ENCODE measurements at regions not wholly inside any gene's neighbourhood (a gene's known extent, or its start where the extent isn't known, plus 50 kb on each side); places are given as distances from the start of the nearest gene placed in this dataset.

- H3K4me2 ChIP-seq (ENCODE audit: low read length, poor library complexity, severe bottlenecking), result no peak overlapping the region
- H3K36me3 ChIP-seq (ENCODE audit: control insufficient read depth in 1 of 2, insufficient read depth in 2 of 2, low read depth in 1 of 2, low read length in 2 of 2), result no peaks in the 10 kb centered on the region
- no peak overlapping the region for H3K9ac ChIP-seq (ENCODE audit: low read length)
- no peak overlapping the region for H3K27ac ChIP-seq (ENCODE audit: low read length, poor library complexity, severe bottlenecking)
- no peak overlapping the region for H2BK5ac ChIP-seq (ENCODE audit: low read depth, low read length, poor library complexity, severe bottlenecking)
- no peak overlapping the region for H4K91ac ChIP-seq (ENCODE audit: low read length)
- H3K23ac ChIP-seq (ENCODE audit: low read length in 2 of 2), result no peak overlapping the region
- H2AFZ ChIP-seq (ENCODE audit: low read depth, low read length), result no peak overlapping the region
- H2BK120ac ChIP-seq (ENCODE audit: low read depth, low read length), result no peak overlapping the region
- no peak overlapping the region for H2AK5ac ChIP-seq (ENCODE audit: low read length, severe bottlenecking)
- DNase-seq, result no peak
- H3K9me3 ChIP-seq (ENCODE audit: control insufficient read depth, low read length), result peaks cover 5% of the 10 kb centered on the region
- H2BK15ac ChIP-seq (ENCODE audit: low read depth, poor library complexity, severe bottlenecking), result no peak overlapping the region
- H3K4me3 ChIP-seq (ENCODE audit: insufficient read depth in 1 of 2, low read depth in 1 of 2, low read length in 2 of 2), result no peak overlapping the region
- no peaks in the 10 kb centered on the region for H3K27me3 ChIP-seq (ENCODE audit: control insufficient read depth in 1 of 2, insufficient read depth in 1 of 2, low read length in 2 of 2)
- H3K4me1 ChIP-seq (ENCODE audit: control insufficient read depth, insufficient read depth, low read depth, low read length), result no peaks in the 10 kb centered on the region
- H3K4ac ChIP-seq (ENCODE audit: low read depth in 1 of 2, low read length in 2 of 2), result no peak overlapping the region
- H4K8ac ChIP-seq (ENCODE audit: low read length), result no peak overlapping the region
- no peaks in the 10 kb centered on the region for H3K79me1 ChIP-seq (replicated peaks; ENCODE audit: low read length, poor library complexity, severe bottlenecking)
- WGBS, result 88% methylated on average over 3 of the region's 5 CpGs
- H3K18ac ChIP-seq (ENCODE audit: low read depth in 1 of 2, low read length in 2 of 2), result no peak overlapping the region
- no peak overlapping the region for H2BK12ac ChIP-seq (ENCODE audit: low read length in 2 of 2)
- no peak overlapping the region for H3K14ac ChIP-seq (ENCODE audit: low read length in 2 of 2)
Measured at GRCh38 chr16:54822492-54822891, 108.2 kb upstream of the IRX5 start.

- no peaks in the 10 kb centered on the region for H3K36me3 ChIP-seq (ENCODE audit: control insufficient read depth in 1 of 2, insufficient read depth in 2 of 2, low read depth in 1 of 2, low read length in 2 of 2)
- H2AFZ ChIP-seq (ENCODE audit: low read depth, low read length), result no peak overlapping the region
- H3K14ac ChIP-seq (ENCODE audit: low read length in 2 of 2), result no peak overlapping the region
- H2BK5ac ChIP-seq (ENCODE audit: low read depth, low read length, poor library complexity, severe bottlenecking), result no peak overlapping the region
- H3K27ac ChIP-seq (ENCODE audit: low read length, poor library complexity, severe bottlenecking), result no peak overlapping the region
- H2BK15ac ChIP-seq (ENCODE audit: low read depth, poor library complexity, severe bottlenecking), result no peak overlapping the region
- no peak overlapping the region for H4K8ac ChIP-seq (ENCODE audit: low read length)
- no peak overlapping the region for H3K18ac ChIP-seq (ENCODE audit: low read depth in 1 of 2, low read length in 2 of 2)
- 29% methylated on average over 1 of the region's 2 CpGs for WGBS
- H3K9me3 ChIP-seq (ENCODE audit: control insufficient read depth, low read length), result peaks cover 5% of the 10 kb centered on the region
- H4K91ac ChIP-seq (ENCODE audit: low read length), result no peak overlapping the region
- no peaks in the 10 kb centered on the region for H3K4me1 ChIP-seq (ENCODE audit: control insufficient read depth, insufficient read depth, low read depth, low read length)
- H3K9ac ChIP-seq (ENCODE audit: low read length), result no peak overlapping the region
- no peak overlapping the region for H2BK12ac ChIP-seq (ENCODE audit: low read length in 2 of 2)
- DNase-seq, result no peak
- no peaks in the 10 kb centered on the region for H3K79me1 ChIP-seq (replicated peaks; ENCODE audit: low read length, poor library complexity, severe bottlenecking)
- H2BK120ac ChIP-seq (ENCODE audit: low read depth, low read length), result no peak overlapping the region
- H3K4ac ChIP-seq (ENCODE audit: low read depth in 1 of 2, low read length in 2 of 2), result no peak overlapping the region
- H2AK5ac ChIP-seq (ENCODE audit: low read length, severe bottlenecking), result no peak overlapping the region
- no peak overlapping the region for H3K4me3 ChIP-seq (ENCODE audit: insufficient read depth in 1 of 2, low read depth in 1 of 2, low read length in 2 of 2)
- H3K27me3 ChIP-seq (ENCODE audit: control insufficient read depth in 1 of 2, insufficient read depth in 1 of 2, low read length in 2 of 2), result no peaks in the 10 kb centered on the region
- H3K23ac ChIP-seq (ENCODE audit: low read length in 2 of 2), result no peak overlapping the region
- no peak overlapping the region for H3K4me2 ChIP-seq (ENCODE audit: low read length, poor library complexity, severe bottlenecking)
Measured at GRCh38 chr16:54821731-54822130, 108.9 kb upstream of the IRX5 start.

- H3K14ac ChIP-seq (ENCODE audit: low read length in 2 of 2), result no peak overlapping the region
- no peak overlapping the region for H3K4me3 ChIP-seq (ENCODE audit: insufficient read depth in 1 of 2, low read depth in 1 of 2, low read length in 2 of 2)
- no peak overlapping the region for H3K23ac ChIP-seq (ENCODE audit: low read length in 2 of 2)
- no peak overlapping the region for H4K8ac ChIP-seq (ENCODE audit: low read length)
- peaks cover 3 to 5% of the 10 kb centered on the region in 2 experiments for H3K27me3 ChIP-seq (ENCODE audit: control insufficient read depth in 1 of 2, insufficient read depth in 1 of 2, low read length in 2 of 2)
- H2AK5ac ChIP-seq (ENCODE audit: low read length, severe bottlenecking), result no peak overlapping the region
- 67% methylated on average over 17 of the region's 17 CpGs for WGBS
- H4K91ac ChIP-seq (ENCODE audit: low read length), result no peak overlapping the region
- no peak overlapping the region for H2AFZ ChIP-seq (ENCODE audit: low read depth, low read length)
- no peaks in the 10 kb centered on the region for H3K4me1 ChIP-seq (ENCODE audit: control insufficient read depth, insufficient read depth, low read depth, low read length)
- H3K79me1 ChIP-seq (replicated peaks; ENCODE audit: low read length, poor library complexity, severe bottlenecking), result no peaks in the 10 kb centered on the region
- H2BK5ac ChIP-seq (ENCODE audit: low read depth, low read length, poor library complexity, severe bottlenecking), result no peak overlapping the region
- no peak overlapping the region for H3K27ac ChIP-seq (ENCODE audit: low read length, poor library complexity, severe bottlenecking)
- H3K9me3 ChIP-seq (ENCODE audit: control insufficient read depth, low read length), result peaks cover 5% of the 10 kb centered on the region
- no peak overlapping the region for H2BK12ac ChIP-seq (ENCODE audit: low read length in 2 of 2)
- H2BK120ac ChIP-seq (ENCODE audit: low read depth, low read length), result no peak overlapping the region
- H3K36me3 ChIP-seq (ENCODE audit: control insufficient read depth in 1 of 2, insufficient read depth in 2 of 2, low read depth in 1 of 2, low read length in 2 of 2), result no peaks in the 10 kb centered on the region
- no peak for DNase-seq
- H3K4me2 ChIP-seq (ENCODE audit: low read length, poor library complexity, severe bottlenecking), result no peak overlapping the region
- H3K18ac ChIP-seq (ENCODE audit: low read depth in 1 of 2, low read length in 2 of 2), result no peak overlapping the region
- H3K4ac ChIP-seq (ENCODE audit: low read depth in 1 of 2, low read length in 2 of 2), result no peak overlapping the region
- H2BK15ac ChIP-seq (ENCODE audit: low read depth, poor library complexity, severe bottlenecking), result no peak overlapping the region
- no peak overlapping the region for H3K9ac ChIP-seq (ENCODE audit: low read length)
Measured at GRCh38 chr16:54817940-54818574, 112.6 kb upstream of the IRX5 start.

DNA sequence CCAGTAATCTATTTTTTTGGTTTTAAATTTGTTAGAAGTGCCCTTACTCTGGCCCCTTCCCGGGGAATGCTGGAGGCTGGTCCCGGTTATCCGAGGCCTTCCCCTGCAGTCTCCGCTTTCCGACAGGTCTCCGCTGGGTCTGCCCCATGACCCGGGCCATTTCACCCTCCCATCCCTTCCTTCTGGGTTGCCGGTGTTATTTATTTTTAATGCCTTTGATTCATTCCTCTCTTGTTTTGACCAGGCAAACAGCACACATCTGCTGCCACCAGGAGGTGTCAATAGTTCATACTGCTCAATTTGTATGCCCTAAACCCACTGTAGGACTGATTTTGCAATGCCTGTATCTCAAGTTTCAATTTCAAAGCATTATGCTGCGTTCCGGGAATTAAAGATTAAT is 113.2 kb upstream of the IRX5 start:
- Histone ChIP-seq H3K9ac (ENCODE audit: low read length) (no peak overlapping the region), H3K4me3 (ENCODE audit: insufficient read depth in 1 of 2, low read depth in 1 of 2, low read length in 2 of 2) (no peak overlapping the region), H3K4me2 (ENCODE audit: low read length, poor library complexity, severe bottlenecking) (no peak overlapping the region), H2AFZ (ENCODE audit: low read depth, low read length) (no peak overlapping the region), H2AK5ac (ENCODE audit: low read length, severe bottlenecking) (no peak overlapping the region), H3K23ac (ENCODE audit: low read length in 2 of 2) (no peak overlapping the region), H3K27me3 (ENCODE audit: control insufficient read depth in 1 of 2, insufficient read depth in 1 of 2, low read length in 2 of 2) (peaks cover 3 to 5% of the 10 kb centered on the region in 2 experiments), H3K27ac (ENCODE audit: low read length, poor library complexity, severe bottlenecking) (no peak overlapping the region), H3K79me1 (replicated peaks; ENCODE audit: low read length, poor library complexity, severe bottlenecking) (no peaks in the 10 kb centered on the region), H3K18ac (ENCODE audit: low read depth in 1 of 2, low read length in 2 of 2) (no peak overlapping the region), H3K14ac (ENCODE audit: low read length in 2 of 2) (no peak overlapping the region), H3K4me1 (ENCODE audit: control insufficient read depth, insufficient read depth, low read depth, low read length) (no peaks in the 10 kb centered on the region), H3K36me3 (ENCODE audit: control insufficient read depth in 1 of 2, insufficient read depth in 2 of 2, low read depth in 1 of 2, low read length in 2 of 2) (no peaks in the 10 kb centered on the region), H2BK12ac (ENCODE audit: low read length in 2 of 2) (no peak overlapping the region), H4K91ac (ENCODE audit: low read length) (no peak overlapping the region), H3K4ac (ENCODE audit: low read depth in 1 of 2, low read length in 2 of 2) (no peak overlapping the region), H2BK5ac (ENCODE audit: low read depth, low read length, poor library complexity, severe bottlenecking) (no peak overlapping the region), H2BK15ac (ENCODE audit: low read depth, poor library complexity, severe bottlenecking) (no peak overlapping the region), H2BK120ac (ENCODE audit: low read depth, low read length) (no peak overlapping the region), H4K8ac (ENCODE audit: low read length) (no peak overlapping the region), H3K9me3 (ENCODE audit: control insufficient read depth, low read length) (peaks cover 5% of the 10 kb centered on the region)
- WGBS, result 80% methylated on average over 10 of the region's 10 CpGs
- DNase-seq, result no peak
